OCI-LY1 (cell line): ENCODE measurements at regions not wholly inside any gene's neighbourhood (a gene's known extent, or its start where the extent isn't known, plus 50 kb on each side); places are given as distances from the start of the nearest gene placed in this dataset.

Experiments used
- CTCF ChIP-seq: fragments of 200-600 bp; sonication (generic), shearing (Covaris generic); IDR thresholded peaks from 2 replicates; pipeline ENCODE4 v1.5.1; 2017; ENCODE audit warnings: mild to moderate bottlenecking, antibody characterized with exemption, low read length, moderate library complexity, mixed read lengths
- EZH2 ChIP-seq: fragments of 200-600 bp; sonication (generic), shearing (Covaris generic); IDR thresholded peaks from 2 replicates; pipeline ENCODE4 v1.8.0; 2017; ENCODE audit warnings: borderline replicate concordance, mixed run types, mild to moderate bottlenecking, antibody characterized with exemption, low read length, moderate library complexity, mixed read lengths

DNA sequence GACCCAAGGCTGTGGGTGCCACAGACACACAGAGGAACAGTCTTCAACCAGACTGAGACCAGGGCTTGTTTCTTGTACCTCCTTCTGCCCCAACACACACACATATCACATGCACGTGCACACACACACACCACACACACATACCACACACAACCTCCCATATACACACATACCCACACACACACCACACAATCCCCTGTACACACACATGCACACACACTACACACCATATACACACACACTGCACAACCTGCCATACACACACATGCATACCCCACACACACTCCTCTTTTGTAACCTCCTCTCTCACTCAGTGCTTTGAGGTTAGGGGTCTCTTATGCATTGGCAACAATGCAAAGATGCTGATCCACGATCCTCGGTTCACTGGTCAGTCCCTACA is 217.0 kb downstream of the AJAP1 start:
- TF ChIP-seq CTCF (no peak), EZH2 (no peak)
